Trophoblast cell (in vitro differentiated cells and primary cell): ENCODE measurements at regions not wholly inside any gene's neighbourhood (a gene's known extent, or its start where the extent isn't known, plus 50 kb on each side); places are given as distances from the start of the nearest gene placed in this dataset.

Source experiments
- DNase-seq, 2 donors: peaks; one replicate each; pipeline ENCODE4 v3.0.0-alpha.2; 2016
- H2AFZ ChIP-seq: 2 replicates; pipeline ENCODE4 v1.6.1; 2013; ENCODE audit warnings: low read length, moderate library complexity, mild to moderate bottlenecking; ENCODE audit not compliant: insufficient read depth, poor library complexity
- H2AK5ac ChIP-seq: 2 replicates; pipeline ENCODE4 v1.6.1; 2013; ENCODE audit warnings: mild to moderate bottlenecking, low read length
- H2BK120ac ChIP-seq: 2 replicates; pipeline ENCODE4 v1.6.1; 2013; ENCODE audit warnings: low read length, mild to moderate bottlenecking, moderate library complexity; ENCODE audit not compliant: insufficient read depth, poor library complexity
- H2BK12ac ChIP-seq: 2 replicates; pipeline ENCODE4 v1.6.1; 2013; ENCODE audit warnings: mild to moderate bottlenecking, low read length, moderate library complexity
- H2BK5ac ChIP-seq: 2 replicates; pipeline ENCODE4 v1.6.1; 2013; ENCODE audit warnings: low read length, low read depth, moderate library complexity, mild to moderate bottlenecking; ENCODE audit not compliant: poor library complexity
- H3K14ac ChIP-seq: 2 replicates; pipeline ENCODE4 v1.6.1; 2013; ENCODE audit warnings: mild to moderate bottlenecking, low read length
- H3K18ac ChIP-seq: 2 replicates; pipeline ENCODE4 v1.6.1; 2013; ENCODE audit warnings: mild to moderate bottlenecking, low read length
- H3K23ac ChIP-seq: 2 replicates; pipeline ENCODE4 v1.6.1; 2013; ENCODE audit warnings: low read length
- H3K27ac ChIP-seq: 2 replicates; pipeline ENCODE4 v1.5.1; 2013; ENCODE audit warnings: low read depth, mild to moderate bottlenecking, inconsistent platforms, low read length, moderate library complexity
- H3K27me3 ChIP-seq: 2 replicates; pipeline ENCODE4 v1.6.1; 2013; ENCODE audit warnings: inconsistent platforms, mild to moderate bottlenecking, low read length, moderate library complexity; ENCODE audit not compliant: insufficient read depth
- H3K36me3 ChIP-seq, 2 experiments: 1 replicate in 1 of 2; 2 replicates in 1 of 2; pipeline ENCODE4 v1.6.1; 2013; ENCODE audit warnings: low read length in 2 of 2, mild to moderate bottlenecking in 2 of 2, moderate library complexity in 1 of 2; ENCODE audit not compliant: insufficient read depth in 2 of 2, control insufficient read depth in 1 of 2
- H3K4ac ChIP-seq: 2 replicates; pipeline ENCODE4 v1.6.1; 2013; ENCODE audit warnings: low read depth, mild to moderate bottlenecking, low read length, moderate library complexity
- H3K4me1 ChIP-seq, 2 experiments: 1 replicate in 1 of 2; 2 replicates in 1 of 2; pipeline ENCODE4 v1.6.1; 2013; ENCODE audit warnings: low read length in 2 of 2, mild to moderate bottlenecking in 2 of 2, moderate library complexity in 1 of 2; ENCODE audit not compliant: insufficient read depth in 2 of 2, control insufficient read depth in 1 of 2
- H3K4me2 ChIP-seq: 2 replicates; pipeline ENCODE4 v1.6.1; 2013; ENCODE audit warnings: inconsistent platforms, mild to moderate bottlenecking, low read length, moderate library complexity
- H3K4me3 ChIP-seq: 2 replicates; pipeline ENCODE4 v1.5.1; 2013; ENCODE audit warnings: mild to moderate bottlenecking, low read depth, low read length, inconsistent platforms
- H3K79me1 ChIP-seq: one replicate; pipeline ENCODE4 v1.6.1; 2013; ENCODE audit warnings: low read length
- H3K79me2 ChIP-seq: 2 replicates; pipeline ENCODE4 v1.6.1; 2013; ENCODE audit warnings: low read length, mild to moderate bottlenecking; ENCODE audit not compliant: control insufficient read depth, insufficient read depth, poor library complexity
- H3K9ac ChIP-seq: 2 replicates; pipeline ENCODE4 v1.6.1; 2013; ENCODE audit warnings: mild to moderate bottlenecking, low read length
- H3K9me3 ChIP-seq: 2 replicates; pipeline ENCODE4 v1.6.1; 2013; ENCODE audit warnings: low read depth, mild to moderate bottlenecking, control low read depth, inconsistent platforms, low read length; ENCODE audit not compliant: insufficient read depth
- H4K12ac ChIP-seq: 2 replicates; pipeline ENCODE4 v1.6.1; 2013; ENCODE audit warnings: low read depth, mild to moderate bottlenecking, low read length, moderate library complexity
- H4K8ac ChIP-seq: 2 replicates; pipeline ENCODE4 v1.6.1; 2013; ENCODE audit warnings: low read depth, mild to moderate bottlenecking, low read length, moderate library complexity
- H4K91ac ChIP-seq: one replicate; pipeline ENCODE4 v1.6.1; 2013; ENCODE audit warnings: low read depth, mild to moderate bottlenecking, low read length, moderate library complexity
- WGBS: extraction: QIAGEN DNeasy Blood & Tissue Kit; methylation state at CpG from one replicate; pipeline ENCODE4 v1.1.7; 2013; ENCODE audit warnings: missing lambda C conversion rate; ENCODE audit not compliant: insufficient read length, insufficient coverage; ENCODE audit errors: extremely low coverage; 5-methylcytosine and 5-hydroxymethylcytosine counted together

- no peak overlapping the region for H4K12ac ChIP-seq
- no peaks in the 10 kb centered on the region for H3K4me1 ChIP-seq
- H2BK120ac ChIP-seq = no peak overlapping the region
- no peak overlapping the region for H4K91ac ChIP-seq
- no peaks in the 10 kb centered on the region for H3K79me2 ChIP-seq
- no peak overlapping the region for H3K4me2 ChIP-seq
- H3K4ac ChIP-seq = no peak overlapping the region
- H4K8ac ChIP-seq = no peak overlapping the region
- H2BK5ac ChIP-seq = no peak overlapping the region
- H3K9me3 ChIP-seq = peaks cover 5% of the 10 kb centered on the region
- H3K27me3 ChIP-seq = no peaks in the 10 kb centered on the region
- no CpG with 5 or more reads among the region's 2 CpGs for WGBS
- H2AFZ ChIP-seq = no peak overlapping the region
- H3K23ac ChIP-seq = no peak overlapping the region
- H3K18ac ChIP-seq = no peak overlapping the region
- H3K4me3 ChIP-seq = no peak overlapping the region
- no peak overlapping the region for H2BK12ac ChIP-seq
- H3K36me3 ChIP-seq = no peaks in the 10 kb centered on the region
- no peak for DNase-seq
- no peak overlapping the region for H3K27ac ChIP-seq
- H3K79me1 ChIP-seq = no peaks in the 10 kb centered on the region
- H3K9ac ChIP-seq = no peak overlapping the region
- H2AK5ac ChIP-seq = no peak overlapping the region
- no peak overlapping the region for H3K14ac ChIP-seq
These were observed 1290.1 kb downstream of the AACS start for GRCh38 chr12:126355346-126355745.

GRCh38 chr12:126358806-126359205 lies 1293.6 kb downstream of the AACS start:
- H2BK12ac ChIP-seq = no peak overlapping the region
- H3K9ac ChIP-seq = no peak overlapping the region
- H2BK5ac ChIP-seq = no peak overlapping the region
- no peak overlapping the region for H3K4me3 ChIP-seq
- peaks cover 3% of the 10 kb centered on the region for H3K9me3 ChIP-seq
- H3K23ac ChIP-seq = no peak overlapping the region
- no peak overlapping the region for H3K4ac ChIP-seq
- H3K27ac ChIP-seq = no peak overlapping the region
- H2AK5ac ChIP-seq = no peak overlapping the region
- whole genome bisulfite sequencing = no CpG with 5 or more reads among the region's 5 CpGs
- no peak overlapping the region for H3K4me2 ChIP-seq
- H4K8ac ChIP-seq = no peak overlapping the region
- DNase-seq = no peak
- H2AFZ ChIP-seq = no peak overlapping the region
- no peaks in the 10 kb centered on the region for H3K27me3 ChIP-seq
- H3K79me2 ChIP-seq = no peaks in the 10 kb centered on the region
- H4K91ac ChIP-seq = no peak overlapping the region
- H3K79me1 ChIP-seq = no peaks in the 10 kb centered on the region
- no peak overlapping the region for H3K14ac ChIP-seq
- no peak overlapping the region for H4K12ac ChIP-seq
- no peak overlapping the region for H2BK120ac ChIP-seq
- H3K4me1 ChIP-seq = no peaks in the 10 kb centered on the region
- H3K36me3 ChIP-seq = no peaks in the 10 kb centered on the region
- H3K18ac ChIP-seq = no peak overlapping the region

DNA sequence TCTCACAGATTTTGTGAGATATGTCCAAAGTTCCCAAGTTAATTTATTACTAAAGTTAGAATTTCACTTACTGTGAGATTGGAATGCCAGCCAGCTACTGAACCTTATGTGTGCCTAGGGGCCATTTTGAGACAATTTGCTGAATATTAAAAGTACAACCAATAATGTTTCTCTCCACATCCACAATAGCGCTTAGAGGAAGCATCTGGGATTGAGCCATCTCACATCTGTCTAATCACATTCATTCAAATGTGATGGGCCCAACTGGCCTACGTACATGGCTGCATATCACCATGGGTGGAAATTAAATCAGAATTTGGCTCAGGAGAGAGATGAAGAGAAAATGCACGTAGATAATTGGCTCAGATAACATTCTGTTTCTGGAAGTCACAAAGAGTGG lies 1294.0 kb downstream of the AACS start:
- Histone ChIP-seq H3K79me2 (no peaks in the 10 kb centered on the region), H4K12ac (no peak overlapping the region), H3K27ac (no peak overlapping the region), H4K8ac (no peak overlapping the region), H3K36me3 (no peaks in the 10 kb centered on the region), H2BK120ac (no peak overlapping the region), H2BK5ac (no peak overlapping the region), H3K4ac (no peak overlapping the region), H3K23ac (no peak overlapping the region), H3K18ac (no peak overlapping the region), H4K91ac (no peak overlapping the region), H3K27me3 (no peaks in the 10 kb centered on the region), H3K4me2 (no peak overlapping the region), H2AK5ac (no peak overlapping the region), H3K9ac (no peak overlapping the region), H3K14ac (no peak overlapping the region), H3K9me3 (peaks cover 3% of the 10 kb centered on the region), H2AFZ (no peak overlapping the region), H3K4me1 (no peaks in the 10 kb centered on the region), H3K79me1 (no peaks in the 10 kb centered on the region), H2BK12ac (no peak overlapping the region), H3K4me3 (no peak overlapping the region)
- WGBS = no CpG with 5 or more reads among the region's 3 CpGs
- DNase-seq = no peak

- Histone ChIP-seq H2AFZ (no peak overlapping the region), H3K9me3 (peaks cover 3% of the 10 kb centered on the region), H2AK5ac (no peak overlapping the region), H3K23ac (no peak overlapping the region), H3K4ac (no peak overlapping the region), H3K18ac (no peak overlapping the region), H2BK5ac (no peak overlapping the region), H3K4me2 (no peak overlapping the region), H3K79me2 (no peaks in the 10 kb centered on the region), H2BK120ac (no peak overlapping the region), H3K4me1 (no peaks in the 10 kb centered on the region), H4K91ac (no peak overlapping the region), H4K8ac (no peak overlapping the region), H2BK12ac (no peak overlapping the region), H3K9ac (no peak overlapping the region), H3K27me3 (no peaks in the 10 kb centered on the region), H3K79me1 (no peaks in the 10 kb centered on the region), H3K4me3 (no peak overlapping the region), H3K14ac (no peak overlapping the region), H3K36me3 (no peaks in the 10 kb centered on the region), H3K27ac (no peak overlapping the region), H4K12ac (no peak overlapping the region)
- DNase-seq = no peak
- WGBS = no CpG with 5 or more reads among the region's 3 CpGs
These were observed 1296.6 kb downstream of the AACS start for GRCh38 chr12:126361804-126362203.
